ENCODE measurements at regions not wholly inside any gene's neighbourhood (a gene's known extent, or its start where the extent isn't known, plus 50 kb on each side); places are given as distances from the start of the nearest gene placed in this dataset.

DNA sequence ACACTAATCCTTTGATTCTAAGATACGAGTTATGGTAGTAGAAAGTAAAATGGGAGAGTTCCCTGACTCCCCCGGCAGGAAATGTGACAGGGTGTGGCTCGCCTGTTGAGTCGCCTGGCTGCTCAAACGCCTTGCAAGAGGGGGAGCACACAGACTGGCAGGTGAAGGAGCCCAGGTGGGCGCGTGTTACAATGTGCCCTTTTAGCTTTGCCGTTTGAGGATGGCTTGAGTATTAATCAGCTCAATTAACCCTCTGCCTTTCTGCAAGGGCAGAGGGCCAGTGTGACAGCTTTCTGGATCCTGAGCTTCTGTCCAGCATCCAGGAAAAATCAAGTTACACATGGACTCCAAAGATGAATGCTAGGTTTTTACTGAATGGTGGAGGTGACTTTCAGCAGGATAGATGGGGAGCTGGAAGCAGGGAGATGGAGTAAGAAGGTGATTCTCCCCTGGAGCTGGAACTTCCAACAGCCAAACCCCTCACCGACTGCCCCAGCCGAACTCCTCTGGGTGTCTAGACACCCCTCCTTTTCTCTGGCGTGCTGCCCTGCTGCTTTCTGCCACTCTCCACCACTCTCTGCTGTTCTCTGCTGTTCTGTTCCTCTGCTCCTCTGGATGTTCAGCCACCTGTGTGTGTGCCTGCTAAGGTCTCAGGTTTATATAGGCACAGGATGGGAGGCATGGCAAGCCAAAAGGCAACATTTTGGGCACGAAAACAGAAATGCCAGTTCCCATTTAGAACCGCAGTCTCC lies 548.8 kb upstream of the KCND2 start:
- TF ChIP-seq, protein P1, sequence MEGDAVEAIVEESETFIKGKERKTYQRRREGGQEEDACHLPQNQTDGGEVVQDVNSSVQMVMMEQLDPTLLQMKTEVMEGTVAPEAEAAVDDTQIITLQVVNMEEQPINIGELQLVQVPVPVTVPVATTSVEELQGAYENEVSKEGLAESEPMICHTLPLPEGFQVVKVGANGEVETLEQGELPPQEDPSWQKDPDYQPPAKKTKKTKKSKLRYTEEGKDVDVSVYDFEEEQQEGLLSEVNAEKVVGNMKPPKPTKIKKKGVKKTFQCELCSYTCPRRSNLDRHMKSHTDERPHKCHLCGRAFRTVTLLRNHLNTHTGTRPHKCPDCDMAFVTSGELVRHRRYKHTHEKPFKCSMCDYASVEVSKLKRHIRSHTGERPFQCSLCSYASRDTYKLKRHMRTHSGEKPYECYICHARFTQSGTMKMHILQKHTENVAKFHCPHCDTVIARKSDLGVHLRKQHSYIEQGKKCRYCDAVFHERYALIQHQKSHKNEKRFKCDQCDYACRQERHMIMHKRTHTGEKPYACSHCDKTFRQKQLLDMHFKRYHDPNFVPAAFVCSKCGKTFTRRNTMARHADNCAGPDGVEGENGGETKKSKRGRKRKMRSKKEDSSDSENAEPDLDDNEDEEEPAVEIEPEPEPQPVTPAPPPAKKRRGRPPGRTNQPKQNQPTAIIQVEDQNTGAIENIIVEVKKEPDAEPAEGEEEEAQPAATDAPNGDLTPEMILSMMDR (IDR thresholded peaks at IDR 0.05 in 4 of 5, conservative IDR thresholded peaks at IDR 0.05 in 1 of 5), result no peak
- TF ChIP-seq POLR2A (IDR thresholded peaks at IDR 0.05), result no peak

Measured in gastrocnemius medialis (tissue), 4 donors.